ENCODE measurements at regions not wholly inside any gene's neighbourhood (a gene's known extent, or its start where the extent isn't known, plus 50 kb on each side); places are given as distances from the start of the nearest gene placed in this dataset.

GRCh38 chr5:34486849-34487158 lies 169.3 kb upstream of the RAI14 start:
- TF ChIP-seq KDM4B (IDR thresholded peaks at IDR 0.05; ENCODE audit: borderline replicate concordance in 2 of 2, low read depth in 1 of 2), result no peak
- TF ChIP-seq SMC3 (conservative IDR thresholded peaks at IDR 0.05; ENCODE audit: insufficient read depth, low read depth, low read length), result no peak
- no peak for TF ChIP-seq TBL1XR1 (IDR thresholded peaks at IDR 0.05; ENCODE audit: low read length in 2 of 2)
- TF ChIP-seq PATZ1 (CRISPR knock-in tag; IDR thresholded peaks at IDR 0.05; ENCODE audit: borderline replicate concordance), result no peak
- no peak for TF ChIP-seq CTCF (IDR thresholded peaks at IDR 0.05 in 2 of 3, conservative IDR thresholded peaks at IDR 0.05 in 1 of 3; ENCODE audit: insufficient read depth in 2 of 3, low read depth in 1 of 3, low read length in 3 of 3)
- no peak for TF ChIP-seq ZNF785 (CRISPR knock-in tag; IDR thresholded peaks at IDR 0.05)
- no peak for TF ChIP-seq CBX5 (IDR thresholded peaks at IDR 0.05; ENCODE audit: borderline replicate concordance, low read depth)
- TF ChIP-seq CHD1 (IDR thresholded peaks at IDR 0.05; ENCODE audit: low read length), result no peak
- peaks cover 0 to 5% of the 10 kb centered on the region in 2 experiments; a peak in 2 of 5 replicates for H3K4me1 ChIP-seq (replicated peaks in 1 of 2; ENCODE audit: control insufficient read depth in 2 of 2, insufficient read depth in 2 of 2, low read length in 2 of 2)
- in situ Hi-C loops (cut with MboI) (loop anchor here (10.0 to 25.0 kb wide), 2 partner anchors 408 to 700 kb away; no protein-coding TSS in a partner anchor), intact Hi-C loops (cut with micrococcal nuclease) (loop anchor here (1.0 to 2.0 kb wide), 4 partner anchors 36 to 516 kb away; no protein-coding TSS in a partner anchor)
- H4K20me1 ChIP-seq (replicated peaks; ENCODE audit: control insufficient read depth, insufficient read depth, low read length), result no peaks in the 10 kb centered on the region
- H3K4me2 ChIP-seq (ENCODE audit: insufficient read depth, low read length), result no peak overlapping the region
- ChIA-PET CTCF (ENCODE audit: low intra/inter-chr PET ratio) (interaction anchor here (0.8 to 2.3 kb wide), 6 partner anchors 12 to 516 kb away, joined by 3 to 20 read pairs (median 8); no protein-coding TSS in a partner anchor), POLR2A (interaction anchor here (1.5 kb wide), 1 partner anchor 41 kb away, joined by 3 read pairs; no protein-coding TSS in a partner anchor)
- no peaks in the 10 kb centered on the region for H3K79me2 ChIP-seq (ENCODE audit: control insufficient read depth, insufficient read depth, low read length)
- H2AFZ ChIP-seq (ENCODE audit: low read depth, low read length), result no peak overlapping the region
- no peak for FAIRE-seq
- peaks cover 10 to 22% of the 10 kb centered on the region in 2 experiments; a peak in 4 of 5 replicates for H3K27me3 ChIP-seq (ENCODE audit: control insufficient read depth in 2 of 2, insufficient read depth in 2 of 2, low read length in 2 of 2)
- H3K9ac ChIP-seq (ENCODE audit: insufficient read depth in 1 of 2, low read depth in 2 of 2, low read length in 2 of 2), result no peak overlapping the region
- H3K9me1 ChIP-seq (ENCODE audit: control insufficient read depth, insufficient read depth, low read length), result no peaks in the 10 kb centered on the region
- 11% methylated on average over 2 of the region's 2 CpGs for WGBS (ENCODE audit: insufficient coverage, low coverage, missing lambda C conversion rate)
- BruUV-seq (replicated peaks), result no TSS peak
- ATAC-seq, result no peak
- no peak overlapping the region for H3K27ac ChIP-seq (ENCODE audit: extremely low read depth, low read depth, low read length)
- no peaks in the 10 kb centered on the region for H3K36me3 ChIP-seq (ENCODE audit: control insufficient read depth, insufficient read depth, low read length)
- no peak for DNase-seq (ENCODE audit: extremely low read depth in 1 of 4, low spot score in 3 of 4)
- no peaks in the 10 kb centered on the region for H3K9me3 ChIP-seq (replicated peaks; ENCODE audit: control insufficient read depth, insufficient read depth, low read depth, low read length)
- H3K4me3 ChIP-seq, result no peak overlapping the region

All from K562 (cell line).